ENCODE measurements at regions not wholly inside any gene's neighbourhood (a gene's known extent, or its start where the extent isn't known, plus 50 kb on each side); places are given as distances from the start of the nearest gene placed in this dataset.

DNA sequence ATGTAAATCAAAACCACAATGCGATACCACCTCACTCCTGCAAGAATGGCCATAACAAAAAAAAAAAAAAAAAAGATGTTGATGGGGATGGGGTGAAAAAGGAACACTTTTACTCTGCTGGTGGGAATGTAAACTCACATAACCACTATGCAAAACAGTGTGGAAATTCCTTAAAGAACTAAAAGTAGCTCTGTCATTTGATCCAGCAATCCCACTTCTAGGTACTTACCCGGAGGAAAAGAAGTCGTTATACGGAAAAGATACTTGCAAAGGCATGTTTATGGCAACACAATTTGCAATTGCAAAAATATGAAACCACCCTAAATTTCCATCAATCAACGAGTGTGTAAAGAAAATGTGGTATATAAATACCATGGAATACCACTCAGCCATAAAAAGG is 205.0 kb downstream of the TENT4A start:
- Histone ChIP-seq H3K79me2 (ENCODE audit: insufficient read depth, low read length) (no peaks in the 10 kb centered on the region), H2BK5ac (ENCODE audit: insufficient read length, low read length) (no peak overlapping the region), H3K4me1 (ENCODE audit: insufficient read depth, low read length) (no peaks in the 10 kb centered on the region), H3K9me3 (ENCODE audit: control insufficient read depth, low read depth, low read length) (no peaks in the 10 kb centered on the region), H2BK15ac (ENCODE audit: low read depth, low read length) (no peak overlapping the region), H3K23me2 (ENCODE audit: insufficient read length, low read depth, low read length, poor library complexity, severe bottlenecking) (no peaks in the 10 kb centered on the region), H3K18ac (ENCODE audit: insufficient read length, low read depth, low read length) (no peak overlapping the region), H2AFZ (ENCODE audit: low read length) (no peak overlapping the region), H3K4ac (ENCODE audit: low read depth, low read length) (no peak overlapping the region), H4K8ac (replicated peaks; ENCODE audit: insufficient read length, low read depth, low read length) (no peak overlapping the region), H3K56ac (ENCODE audit: insufficient read length, low read depth, low read length) (no peak overlapping the region), H3K14ac (ENCODE audit: insufficient read depth, low read length) (no peak overlapping the region), H4K5ac (ENCODE audit: insufficient read length, low read depth, low read length) (no peak overlapping the region), H3T11ph (ENCODE audit: low read length) (no peak overlapping the region), H2BK12ac (ENCODE audit: insufficient read length, low read depth, low read length) (no peak overlapping the region), H3K27me3 (ENCODE audit: insufficient read depth, low read length) (no peaks in the 10 kb centered on the region), H3K79me1 (ENCODE audit: insufficient read depth, low read depth, low read length, poor library complexity, severe bottlenecking) (no peaks in the 10 kb centered on the region), H3K9ac (ENCODE audit: extremely low read depth, insufficient read length, low read length) (no peak overlapping the region), H2BK120ac (ENCODE audit: low read depth, low read length, poor library complexity, severe bottlenecking) (no peak overlapping the region), H4K91ac (ENCODE audit: insufficient read length, low read depth, low read length) (no peak overlapping the region), H3K23ac (ENCODE audit: insufficient read length, low read depth, low read length) (no peak overlapping the region), H3K4me2 (ENCODE audit: insufficient read depth, insufficient read length, low read length) (no peak overlapping the region), H4K20me1 (ENCODE audit: control insufficient read depth, insufficient read depth, insufficient read length) (no peaks in the 10 kb centered on the region), H2BK20ac (ENCODE audit: low read depth, low read length, poor library complexity, severe bottlenecking) (no peak overlapping the region), H3K27ac (ENCODE audit: insufficient read length, low read depth, low read length) (no peak overlapping the region), H2AK5ac (ENCODE audit: insufficient read length, low read length) (no peak overlapping the region)
- H3K27me3 Mint-ChIP-seq (ENCODE audit: low read depth): peaks cover 7% of the 10 kb centered on the region
- no peak overlapping the region for H3K4me3 Mint-ChIP-seq
- H3K27ac Mint-ChIP-seq: no peak overlapping the region
- DNase-seq: no peak
- H3K9me3 Mint-ChIP-seq: no peaks in the 10 kb centered on the region
- TF ChIP-seq, protein P1, sequence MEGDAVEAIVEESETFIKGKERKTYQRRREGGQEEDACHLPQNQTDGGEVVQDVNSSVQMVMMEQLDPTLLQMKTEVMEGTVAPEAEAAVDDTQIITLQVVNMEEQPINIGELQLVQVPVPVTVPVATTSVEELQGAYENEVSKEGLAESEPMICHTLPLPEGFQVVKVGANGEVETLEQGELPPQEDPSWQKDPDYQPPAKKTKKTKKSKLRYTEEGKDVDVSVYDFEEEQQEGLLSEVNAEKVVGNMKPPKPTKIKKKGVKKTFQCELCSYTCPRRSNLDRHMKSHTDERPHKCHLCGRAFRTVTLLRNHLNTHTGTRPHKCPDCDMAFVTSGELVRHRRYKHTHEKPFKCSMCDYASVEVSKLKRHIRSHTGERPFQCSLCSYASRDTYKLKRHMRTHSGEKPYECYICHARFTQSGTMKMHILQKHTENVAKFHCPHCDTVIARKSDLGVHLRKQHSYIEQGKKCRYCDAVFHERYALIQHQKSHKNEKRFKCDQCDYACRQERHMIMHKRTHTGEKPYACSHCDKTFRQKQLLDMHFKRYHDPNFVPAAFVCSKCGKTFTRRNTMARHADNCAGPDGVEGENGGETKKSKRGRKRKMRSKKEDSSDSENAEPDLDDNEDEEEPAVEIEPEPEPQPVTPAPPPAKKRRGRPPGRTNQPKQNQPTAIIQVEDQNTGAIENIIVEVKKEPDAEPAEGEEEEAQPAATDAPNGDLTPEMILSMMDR (conservative IDR thresholded peaks at IDR 0.05): no peak
- H3K36me3 Mint-ChIP-seq (ENCODE audit: insufficient read depth in 1 of 3, low read depth in 3 of 3): no peaks in the 10 kb centered on the region
- peaks cover 0 to 6% of the 10 kb centered on the region in 2 experiments; a peak in 1 of 4 replicates for H3K4me1 Mint-ChIP-seq
- no CpG with 5 or more reads among the region's 5 CpGs for WGBS (ENCODE audit: extremely low coverage, insufficient read length, low lambda C conversion rate)

Data from H9 (cell line).